Skeletal muscle tissue (tissue), 3 donors: ENCODE measurements at regions not wholly inside any gene's neighbourhood (a gene's known extent, or its start where the extent isn't known, plus 50 kb on each side); places are given as distances from the start of the nearest gene placed in this dataset.

Experiments
- H3K27ac ChIP-seq: one replicate; pipeline ENCODE4 v1.7.0; 2013; ENCODE audit warnings: mild to moderate bottlenecking, low read depth, low read length, inconsistent platforms
- H3K27me3 ChIP-seq, 3 donors: one replicate each; pipeline ENCODE4 v1.7.0; 2013; ENCODE audit warnings: low read length in 3 of 3; ENCODE audit not compliant: control insufficient read depth in 3 of 3, insufficient read depth in 3 of 3
- H3K36me3 ChIP-seq, 3 donors: one replicate each; pipeline ENCODE4 v1.7.0; 2013; ENCODE audit warnings: low read length in 3 of 3; ENCODE audit not compliant: control insufficient read depth in 3 of 3, insufficient read depth in 3 of 3
- H3K4me1 ChIP-seq, 3 donors: one replicate each; pipeline ENCODE4 v1.7.0; 2013; ENCODE audit warnings: low read length in 3 of 3, mild to moderate bottlenecking in 3 of 3; ENCODE audit not compliant: control insufficient read depth in 3 of 3, insufficient read depth in 3 of 3
- H3K4me3 ChIP-seq, 3 donors: one replicate each; pipeline ENCODE4 v1.7.0; 2013; ENCODE audit warnings: low read length in 3 of 3
- H3K9ac ChIP-seq, 3 donors: one replicate each; pipeline ENCODE4 v1.7.0; 2013; ENCODE audit warnings: low read length in 3 of 3, mild to moderate bottlenecking in 3 of 3, moderate library complexity in 2 of 3, low read depth in 1 of 3
- H3K9me3 ChIP-seq, 3 donors: one replicate each; pipeline ENCODE4 v1.7.0; 2013; ENCODE audit warnings: low read length in 3 of 3; ENCODE audit not compliant: control insufficient read depth in 3 of 3
- donor health status: Osteomylitis.

DNA sequence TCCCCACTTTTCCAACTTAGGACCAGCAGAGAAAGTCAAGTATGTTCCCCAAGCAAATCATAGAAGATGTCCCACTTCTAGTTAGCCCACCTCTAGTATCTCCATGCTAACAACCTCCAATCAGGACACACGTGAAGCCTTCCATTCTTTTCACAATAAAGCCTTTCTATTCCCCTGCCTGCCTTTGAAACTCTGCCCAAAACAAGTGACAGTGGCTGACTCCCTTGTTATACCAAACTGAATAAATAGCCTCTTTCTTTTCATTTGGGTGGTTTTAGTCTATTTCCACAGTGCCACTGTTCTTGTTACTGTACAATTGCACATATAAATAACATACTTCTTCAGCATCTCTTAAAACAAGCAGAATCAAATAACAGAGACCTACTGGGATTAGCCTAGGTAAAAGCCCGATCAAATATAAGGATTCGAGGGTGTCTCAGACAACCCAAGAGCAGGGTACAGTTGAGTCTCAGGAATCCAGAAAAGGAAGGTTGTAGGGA, 118.0 kb upstream of the NPHP3 start:
- H3K4me1 ChIP-seq: no peaks in the 10 kb centered on the region
- H3K27ac ChIP-seq: no peak overlapping the region

DNA sequence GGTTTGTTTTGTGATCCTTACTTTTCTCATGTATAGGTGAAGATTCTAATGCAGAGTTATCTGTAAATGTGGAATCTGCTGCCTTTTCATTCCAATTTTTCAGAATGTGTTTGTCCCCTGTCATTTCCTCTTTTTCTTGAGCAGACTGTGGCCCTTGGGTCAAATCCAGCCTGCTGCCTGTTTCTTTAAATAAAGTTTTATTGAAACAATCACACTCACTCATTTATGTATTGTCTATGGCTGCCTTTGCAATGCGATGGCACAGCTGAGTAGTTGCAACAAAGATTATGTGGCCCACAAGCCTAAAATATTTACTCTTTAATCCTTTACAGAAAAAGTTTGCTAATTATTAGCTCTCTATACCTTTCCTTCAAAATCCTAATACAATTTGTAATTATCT, 116.3 kb upstream of the NPHP3 start:
- Histone ChIP-seq H3K36me3 (no peaks in the 10 kb centered on the region), H3K4me3 (no peak overlapping the region), H3K9me3 (no peaks in the 10 kb centered on the region), H3K27me3 (no peaks in the 10 kb centered on the region), H3K9ac (no peak overlapping the region), H3K4me1 (no peaks in the 10 kb centered on the region), H3K27ac (no peak overlapping the region)

More for the DNA sequence above, 118.0 kb upstream of the NPHP3 start:
- Histone ChIP-seq H3K9ac (no peak overlapping the region), H3K9me3 (no peaks in the 10 kb centered on the region), H3K36me3 (no peaks in the 10 kb centered on the region), H3K4me3 (no peak overlapping the region), H3K27me3 (no peaks in the 10 kb centered on the region)

DNA sequence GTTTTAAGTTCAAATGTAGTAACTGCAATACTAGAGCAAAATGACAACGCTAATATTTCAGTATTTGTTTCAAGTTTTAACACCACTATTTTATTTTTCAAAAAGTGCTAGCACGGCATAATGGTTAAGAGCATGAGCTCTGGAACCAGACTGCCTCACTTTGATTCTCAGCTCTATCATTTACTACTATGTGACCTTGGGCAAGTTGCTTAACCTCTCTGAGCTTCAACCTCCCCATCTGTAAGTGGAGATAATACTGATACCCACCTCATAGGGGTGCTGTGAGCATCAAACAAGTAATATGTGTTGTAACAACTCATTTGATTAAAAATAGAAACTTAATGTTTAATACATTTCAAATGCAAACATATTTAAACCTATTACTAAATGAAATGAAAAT, 115.4 kb upstream of the NPHP3 start:
- Histone ChIP-seq H3K36me3 (no peaks in the 10 kb centered on the region), H3K27me3 (no peaks in the 10 kb centered on the region), H3K4me1 (no peaks in the 10 kb centered on the region), H3K27ac (no peak overlapping the region), H3K4me3 (no peak overlapping the region), H3K9me3 (no peaks in the 10 kb centered on the region), H3K9ac (no peak overlapping the region)

DNA sequence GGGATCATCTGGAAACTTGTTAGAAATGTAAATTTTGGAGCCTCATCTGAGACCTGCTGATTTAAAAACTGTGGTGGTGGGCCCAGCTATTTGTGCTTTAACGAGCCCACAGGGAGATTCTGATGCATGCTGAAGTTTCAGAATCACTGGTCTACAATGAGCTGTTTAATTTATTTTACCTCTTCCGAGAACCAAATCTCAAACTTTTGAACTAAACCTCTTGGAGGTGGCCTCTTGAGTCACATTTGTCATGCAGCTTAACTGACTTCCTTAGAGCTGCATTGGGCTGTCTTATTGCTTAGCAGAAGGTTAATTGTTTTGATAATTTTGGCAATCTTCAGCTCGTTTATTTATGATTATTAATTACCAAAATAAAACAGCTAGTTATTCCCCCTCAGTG, 112.1 kb upstream of the NPHP3 start:
- Histone ChIP-seq H3K9me3 (no peaks in the 10 kb centered on the region), H3K27ac (no peak overlapping the region), H3K4me3 (no peak overlapping the region), H3K9ac (no peak overlapping the region), H3K36me3 (no peaks in the 10 kb centered on the region), H3K4me1 (no peaks in the 10 kb centered on the region), H3K27me3 (no peaks in the 10 kb centered on the region)

DNA sequence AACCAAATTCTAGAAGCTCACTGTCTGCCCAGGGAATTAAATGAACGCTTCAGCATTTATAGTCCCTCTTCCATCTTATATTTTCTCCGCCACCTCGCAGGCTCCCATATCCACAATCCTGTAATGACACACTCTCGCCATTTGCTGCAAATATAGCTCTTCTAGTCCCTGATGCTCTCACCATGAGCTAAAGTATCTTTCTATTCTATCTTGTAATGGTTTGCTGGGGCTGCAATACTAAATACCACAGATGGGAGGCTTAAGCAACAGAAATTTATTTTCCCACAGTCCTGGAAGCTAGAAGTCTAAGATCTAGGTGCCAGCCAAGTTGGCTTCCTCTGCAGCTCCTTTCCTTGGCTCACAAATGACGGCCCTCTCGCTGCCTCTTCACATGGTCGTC, 106.9 kb upstream of the NPHP3 start:
- no peak overlapping the region for H3K9ac ChIP-seq
- no peaks in the 10 kb centered on the region for H3K9me3 ChIP-seq

DNA sequence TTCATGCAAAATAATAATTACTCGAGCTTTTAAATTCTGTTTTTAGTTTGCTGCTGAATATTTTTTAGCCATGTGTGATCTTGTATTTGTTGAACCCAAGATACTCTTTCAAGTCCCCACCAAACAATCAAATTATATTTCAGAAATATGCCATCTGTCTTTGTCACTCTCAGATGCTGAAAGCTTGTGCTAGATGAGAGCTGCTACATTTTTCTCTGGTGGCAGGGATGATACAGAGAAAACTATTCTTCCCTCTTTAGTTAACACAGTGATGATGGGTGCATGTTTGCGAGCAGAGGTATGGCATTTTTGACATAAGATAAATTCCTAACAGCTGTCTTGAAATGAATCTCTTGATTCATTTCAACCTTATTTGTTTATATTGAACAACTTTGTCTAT, 100.6 kb upstream of the NPHP3 start:
- H3K9me3 ChIP-seq: peaks cover 0 to 2% (median 0%) of the 10 kb centered on the region in 3 donors
- no peak overlapping the region for H3K9ac ChIP-seq
- no peak overlapping the region for H3K4me3 ChIP-seq
- no peaks in the 10 kb centered on the region for H3K27me3 ChIP-seq
- no peak overlapping the region for H3K27ac ChIP-seq
- H3K36me3 ChIP-seq: no peaks in the 10 kb centered on the region
- no peaks in the 10 kb centered on the region for H3K4me1 ChIP-seq

More for the DNA sequence above, 106.9 kb upstream of the NPHP3 start:
- H3K4me1 ChIP-seq: no peaks in the 10 kb centered on the region
- H3K36me3 ChIP-seq: no peaks in the 10 kb centered on the region
- H3K27me3 ChIP-seq: no peaks in the 10 kb centered on the region
- no peak overlapping the region for H3K27ac ChIP-seq
- H3K4me3 ChIP-seq: no peak overlapping the region

DNA sequence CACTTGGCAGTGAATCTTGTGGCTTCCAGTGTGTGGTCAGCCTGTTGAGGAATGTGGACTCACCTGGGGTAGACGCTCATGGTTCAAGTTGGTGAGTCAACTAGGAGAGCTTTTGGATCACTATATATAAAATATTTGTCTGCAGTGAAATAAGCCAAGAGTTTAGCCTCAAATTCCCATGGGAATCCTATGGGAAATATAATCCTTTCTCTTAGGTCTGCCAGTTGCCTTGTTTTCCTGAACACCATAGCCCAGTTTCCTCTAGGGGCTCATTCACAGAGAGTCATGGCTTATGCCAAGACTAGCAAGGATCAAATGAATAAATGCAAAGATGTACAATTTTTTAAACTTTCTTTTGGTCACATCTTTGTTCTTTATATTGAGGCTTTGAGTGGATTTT, 100.1 kb upstream of the NPHP3 start:
- Histone ChIP-seq H3K4me1 (no peaks in the 10 kb centered on the region), H3K9me3 (peaks cover 0 to 2% (median 0%) of the 10 kb centered on the region in 3 donors), H3K4me3 (no peak overlapping the region), H3K27ac (no peak overlapping the region), H3K27me3 (no peaks in the 10 kb centered on the region), H3K9ac (no peak overlapping the region), H3K36me3 (no peaks in the 10 kb centered on the region)

DNA sequence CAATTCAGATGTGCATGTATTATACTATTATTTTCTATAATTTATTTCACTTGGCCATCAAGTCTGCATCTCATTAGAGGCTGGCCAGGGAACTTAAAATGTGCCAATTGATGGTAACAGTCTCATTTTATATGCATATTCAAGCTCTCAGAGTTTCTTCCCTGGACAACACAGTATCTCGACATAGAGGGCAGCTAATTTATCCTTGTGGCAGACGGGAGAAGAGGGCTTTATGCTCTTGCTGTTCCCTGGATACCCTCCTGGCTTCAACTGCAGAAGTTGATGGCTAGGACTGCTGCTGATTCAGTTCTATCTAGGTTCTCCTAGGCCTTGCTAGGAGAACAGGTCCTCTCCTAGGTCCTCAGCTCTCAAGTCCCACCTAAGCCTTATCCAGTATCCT, 99.1 kb upstream of the NPHP3 start:
- Histone ChIP-seq H3K9ac (no peak overlapping the region), H3K4me3 (no peak overlapping the region), H3K36me3 (no peaks in the 10 kb centered on the region), H3K27ac (no peak overlapping the region), H3K27me3 (no peaks in the 10 kb centered on the region), H3K4me1 (no peaks in the 10 kb centered on the region), H3K9me3 (peaks cover 0 to 2% (median 0%) of the 10 kb centered on the region in 3 donors)

DNA sequence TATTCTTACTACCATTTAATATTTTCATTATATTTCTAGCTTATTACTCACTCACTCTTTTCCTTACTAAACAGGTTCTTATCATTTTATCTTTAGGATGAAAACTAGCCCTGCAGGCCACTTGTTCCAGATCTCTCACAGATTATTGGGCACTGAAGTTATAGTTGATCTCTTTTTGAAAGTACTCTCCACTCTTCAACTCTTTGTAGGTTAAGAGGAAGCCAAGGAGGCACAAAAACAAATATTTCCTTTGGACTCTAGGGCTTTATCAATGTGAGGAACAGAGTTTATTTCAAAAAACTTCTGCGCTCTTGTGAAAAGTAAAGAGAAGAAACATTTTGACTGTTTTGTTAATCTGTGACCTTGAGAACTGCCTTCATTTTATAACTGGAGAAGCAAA, 96.0 kb upstream of the NPHP3 start:
- Histone ChIP-seq H3K9me3 (peaks cover 0 to 2% (median 0%) of the 10 kb centered on the region in 3 donors), H3K4me3 (no peak overlapping the region), H3K27ac (no peak overlapping the region), H3K36me3 (no peaks in the 10 kb centered on the region), H3K27me3 (no peaks in the 10 kb centered on the region), H3K9ac (no peak overlapping the region), H3K4me1 (no peaks in the 10 kb centered on the region)

DNA sequence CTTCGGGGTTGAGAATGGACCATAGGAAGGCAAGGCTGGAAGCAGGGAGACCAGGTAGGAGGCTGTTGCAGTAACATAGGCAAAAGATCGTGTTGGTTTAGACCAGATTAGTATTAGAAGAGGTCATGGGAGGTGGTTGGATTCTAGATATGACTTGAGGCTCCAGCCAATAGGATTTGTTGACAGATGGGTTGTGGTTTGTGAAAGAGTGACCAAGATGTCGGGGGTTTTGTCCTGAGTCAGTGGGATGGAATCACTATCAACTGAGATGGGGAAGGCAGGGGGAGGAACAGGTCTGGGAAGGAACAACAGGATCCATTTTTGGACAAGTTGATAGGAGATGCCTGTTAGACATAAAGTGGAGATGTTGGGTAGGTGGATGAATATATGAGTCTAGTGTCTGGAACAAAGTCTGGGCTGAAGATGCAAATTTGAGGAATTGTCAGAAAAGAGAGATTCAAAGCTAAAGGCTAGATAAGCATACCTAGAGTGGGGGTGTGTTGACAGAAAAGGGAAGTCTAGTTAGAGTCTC, 95.5 kb upstream of the NPHP3 start:
- Histone ChIP-seq H3K27ac (no peak overlapping the region), H3K36me3 (no peaks in the 10 kb centered on the region)

More for the DNA sequence above, 95.5 kb upstream of the NPHP3 start:
- H3K4me3 ChIP-seq: no peak overlapping the region
- H3K9me3 ChIP-seq: peaks cover 0 to 2% (median 0%) of the 10 kb centered on the region in 3 donors
- no peaks in the 10 kb centered on the region for H3K27me3 ChIP-seq
- H3K9ac ChIP-seq: no peak overlapping the region
- no peaks in the 10 kb centered on the region for H3K4me1 ChIP-seq
